GM18870 (cell line): ENCODE measurements at regions not wholly inside any gene's neighbourhood (a gene's known extent, or its start where the extent isn't known, plus 50 kb on each side); places are given as distances from the start of the nearest gene placed in this dataset.
A peak's percentile ranks its signal among the peaks of the same experiment; 100 is the strongest.

Source experiments
- ATAC-seq: cut with Tn5 transposase; IDR thresholded peaks from one replicate; pipeline ENCODE4 v1.9.1; 2021; ENCODE audit warnings: moderate library complexity; ENCODE audit not compliant: unreplicated experiment

DNA sequence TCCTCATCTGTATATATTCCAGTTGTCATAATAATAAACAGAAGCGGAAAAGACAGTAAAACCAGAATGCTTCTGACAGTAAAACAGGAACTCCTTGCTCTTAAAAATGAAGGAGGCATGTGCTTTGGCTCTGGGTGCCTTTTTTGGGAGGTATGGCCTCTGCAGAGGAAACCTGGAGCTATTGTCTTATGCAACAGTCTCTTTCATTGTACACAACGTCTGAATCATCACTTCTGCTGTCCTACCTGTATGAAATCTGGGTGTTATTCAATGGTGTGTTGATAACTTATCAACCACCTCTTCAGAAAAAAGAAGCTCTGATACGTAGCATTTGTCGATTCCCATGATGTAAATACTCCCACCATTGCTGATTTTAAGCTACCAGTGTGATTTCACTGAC is 64.8 kb downstream of the CDCA7 start:
- no peak for ATAC-seq

DNA sequence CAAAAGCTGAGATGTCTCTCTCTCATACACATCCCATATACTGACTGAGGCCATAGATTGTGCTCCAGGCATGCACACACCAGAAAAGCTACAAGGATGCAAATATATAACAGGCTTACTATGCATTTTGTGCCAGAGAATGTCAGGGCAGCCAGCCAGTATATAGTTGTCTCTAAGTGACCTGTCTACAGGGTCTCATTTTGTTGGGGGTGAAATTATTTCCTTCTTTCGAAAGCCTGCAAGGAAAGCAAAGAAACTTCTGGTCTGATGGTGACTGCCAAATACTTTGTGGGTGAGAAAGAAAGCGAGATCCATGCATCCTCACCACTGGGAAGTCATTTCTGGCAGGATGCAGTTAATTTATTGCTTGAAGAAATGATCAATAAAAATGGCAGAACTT is 70.2 kb downstream of the CDCA7 start:
- no peak for ATAC-seq

DNA sequence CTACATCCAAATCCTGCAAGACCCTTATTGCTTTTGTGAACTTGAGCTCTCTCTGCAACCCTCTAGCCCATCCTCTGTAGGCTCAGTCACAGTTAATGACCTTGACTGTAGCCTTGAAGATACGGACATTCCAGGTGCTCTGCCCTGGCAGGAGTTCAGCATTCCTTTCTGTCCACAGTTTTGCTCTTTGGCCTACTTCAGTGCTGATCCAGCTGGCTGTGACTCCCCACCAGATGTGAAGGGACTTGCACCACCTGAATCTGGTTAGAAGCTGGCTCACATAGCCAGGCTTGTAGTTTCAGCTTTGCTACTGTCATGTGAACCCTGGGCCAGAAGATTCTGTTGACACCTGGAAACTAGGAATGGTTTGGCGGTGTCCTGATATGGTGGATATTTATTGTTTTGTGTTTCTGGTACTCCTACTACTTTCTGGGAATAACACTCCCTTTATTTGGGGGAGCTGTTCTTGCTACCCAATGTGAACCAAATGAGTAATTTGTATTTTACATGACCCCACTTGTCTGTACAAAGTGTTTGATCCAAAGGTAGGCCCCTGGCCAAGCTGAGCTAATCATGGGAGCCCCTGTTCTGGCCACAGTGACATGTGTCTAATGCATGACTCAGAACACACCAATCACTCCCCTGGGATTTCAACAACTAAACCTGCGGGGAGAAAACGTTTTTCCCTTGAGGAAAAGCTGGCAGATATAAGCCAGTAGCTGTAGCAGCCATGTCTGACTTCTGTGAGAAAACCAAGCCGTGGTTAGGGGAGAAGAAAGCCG is 73.4 kb downstream of the CDCA7 start:
- no peak for ATAC-seq

GRCh38 chr2:173431191-173431590 is 76.5 kb downstream of the CDCA7 start:
- no peak for ATAC-seq

GRCh38 chr2:173432049-173432754 is 77.5 kb downstream of the CDCA7 start:
- no peak for ATAC-seq

- ATAC-seq: no peak
These were observed 80.3 kb downstream of the CDCA7 start for GRCh38 chr2:173434762-173435569.

GRCh38 chr2:173435574-173435973 is 80.9 kb downstream of the CDCA7 start:
- no peak for ATAC-seq

- no peak for ATAC-seq
These were observed 81.4 kb downstream of the CDCA7 start for GRCh38 chr2:173436088-173436487.

DNA sequence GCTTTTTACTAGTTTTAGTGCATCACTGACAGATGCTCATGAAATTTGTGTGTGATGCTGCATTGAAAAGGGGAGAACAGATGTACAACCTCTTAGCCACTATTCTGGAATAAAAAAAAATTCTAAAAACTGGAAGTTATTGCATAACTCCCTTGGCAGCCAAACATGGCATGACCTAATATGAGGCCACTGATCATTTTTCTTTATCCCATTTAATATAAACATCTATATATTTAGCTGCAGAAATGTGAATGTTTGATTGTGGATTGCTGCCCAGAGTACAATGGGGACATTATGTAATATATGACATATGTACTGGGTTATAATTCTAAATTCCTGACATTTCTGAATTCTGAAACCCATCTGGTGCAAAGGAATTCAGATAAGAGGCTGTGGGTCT is 86.5 kb downstream of the CDCA7 start:
- ATAC-seq: no peak

- no peak for ATAC-seq
These were observed 87.9 kb downstream of the CDCA7 start for GRCh38 chr2:173442542-173442941.

- ATAC-seq: no peak
These were observed 92.0 kb downstream of the CDCA7 start for GRCh38 chr2:173446722-173447121.

GRCh38 chr2:173448938-173449471 is 94.3 kb downstream of the CDCA7 start:
- ATAC-seq: peak; percentile 52

DNA sequence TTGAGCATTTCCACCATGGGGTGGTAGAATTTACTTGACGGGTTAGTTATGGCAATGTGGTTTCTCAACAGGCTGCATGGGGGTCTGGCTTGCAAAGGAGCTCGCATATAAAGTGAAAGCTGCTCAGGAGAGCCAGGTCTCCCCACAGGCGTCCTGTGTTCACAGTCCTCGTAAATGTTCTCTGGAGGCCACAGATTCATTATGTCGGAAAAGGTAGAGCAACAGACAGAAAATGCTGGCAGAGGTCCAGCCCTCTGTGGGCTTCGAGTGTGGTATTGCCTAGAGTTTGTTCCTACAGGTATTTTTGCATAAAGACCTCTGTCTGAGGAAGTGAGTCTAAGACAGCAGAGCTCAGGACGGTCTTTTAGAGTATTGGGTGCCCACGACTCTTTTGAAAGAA is 96.4 kb downstream of the CDCA7 start:
- ATAC-seq: no peak

DNA sequence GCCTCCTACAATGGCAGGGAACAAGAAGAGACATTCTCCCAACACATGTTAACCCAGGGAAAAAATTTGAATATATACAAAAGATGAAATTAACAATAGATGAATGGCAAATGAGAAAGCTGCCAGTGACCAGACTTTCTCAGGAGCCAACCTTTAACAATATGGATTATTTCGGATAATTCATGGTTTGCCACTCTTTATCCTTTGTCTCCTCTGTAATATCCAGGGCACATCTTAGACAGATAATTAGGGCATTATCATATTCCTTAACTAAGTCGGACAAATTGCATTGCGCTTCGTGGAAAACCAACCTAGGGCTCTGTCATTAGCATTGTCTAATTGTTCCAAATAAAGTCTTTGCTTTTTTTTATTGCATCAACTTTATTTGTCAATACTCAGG is 97.3 kb downstream of the CDCA7 start:
- no peak for ATAC-seq

DNA sequence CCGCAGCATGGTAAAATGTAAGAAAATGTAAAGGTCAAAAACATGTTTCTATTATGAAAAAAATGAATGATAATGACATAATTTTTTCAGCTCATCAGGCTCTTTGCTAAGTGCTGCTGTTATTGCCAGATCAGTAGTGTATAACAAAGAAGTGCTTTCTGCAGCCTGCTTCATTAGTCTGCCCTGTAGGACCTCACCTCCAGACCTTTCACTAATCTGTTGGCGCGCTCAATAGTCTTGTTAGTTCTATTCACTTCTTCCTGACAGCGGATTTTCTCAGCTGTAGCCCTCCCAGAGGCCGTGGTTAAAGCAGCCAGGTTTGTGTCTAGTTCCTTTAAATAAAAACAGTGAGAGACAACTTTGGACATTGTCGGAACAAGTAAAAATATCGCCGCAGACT is 97.7 kb downstream of the CDCA7 start:
- no peak for ATAC-seq

DNA sequence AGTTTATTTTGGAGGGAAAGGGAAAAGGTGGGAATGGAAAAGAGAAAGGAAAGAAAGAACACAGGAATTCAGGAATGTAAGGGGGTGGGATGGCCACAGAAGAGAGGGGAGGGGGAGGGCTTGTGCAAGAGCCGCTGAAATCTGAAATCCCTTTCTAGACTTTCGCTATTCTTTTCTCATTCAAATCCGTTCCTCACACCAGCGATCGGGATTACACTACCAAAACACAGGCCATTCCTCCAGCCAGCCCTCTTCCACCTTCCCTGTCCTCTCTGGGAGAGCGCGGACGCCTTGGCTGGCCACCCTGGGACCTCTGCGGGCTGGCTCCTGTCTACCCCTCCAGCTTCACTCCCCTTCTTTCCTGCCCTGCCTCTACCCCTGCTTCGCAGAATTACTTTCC is 102.3 kb downstream of the CDCA7 start:
- no peak for ATAC-seq

DNA sequence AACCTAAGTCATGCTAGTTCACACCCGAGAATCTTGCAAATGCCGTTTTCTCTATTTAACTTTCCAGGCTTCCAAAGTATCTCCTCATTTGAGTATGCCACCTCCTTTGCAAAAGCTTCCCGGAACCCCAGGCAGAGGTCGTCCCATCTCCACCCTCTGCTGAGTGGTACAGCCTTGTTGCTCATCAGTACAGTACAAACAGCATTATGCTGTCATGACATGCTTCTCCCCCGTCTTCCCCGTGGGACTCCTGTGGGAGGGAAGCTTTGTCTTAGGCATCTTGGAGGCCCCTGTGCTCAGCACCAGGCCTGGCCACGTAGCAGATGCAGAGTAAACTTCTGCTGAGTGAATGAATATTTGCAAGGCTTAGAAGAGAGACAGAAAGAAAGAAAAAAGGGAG is 102.7 kb downstream of the CDCA7 start:
- ATAC-seq: no peak

DNA sequence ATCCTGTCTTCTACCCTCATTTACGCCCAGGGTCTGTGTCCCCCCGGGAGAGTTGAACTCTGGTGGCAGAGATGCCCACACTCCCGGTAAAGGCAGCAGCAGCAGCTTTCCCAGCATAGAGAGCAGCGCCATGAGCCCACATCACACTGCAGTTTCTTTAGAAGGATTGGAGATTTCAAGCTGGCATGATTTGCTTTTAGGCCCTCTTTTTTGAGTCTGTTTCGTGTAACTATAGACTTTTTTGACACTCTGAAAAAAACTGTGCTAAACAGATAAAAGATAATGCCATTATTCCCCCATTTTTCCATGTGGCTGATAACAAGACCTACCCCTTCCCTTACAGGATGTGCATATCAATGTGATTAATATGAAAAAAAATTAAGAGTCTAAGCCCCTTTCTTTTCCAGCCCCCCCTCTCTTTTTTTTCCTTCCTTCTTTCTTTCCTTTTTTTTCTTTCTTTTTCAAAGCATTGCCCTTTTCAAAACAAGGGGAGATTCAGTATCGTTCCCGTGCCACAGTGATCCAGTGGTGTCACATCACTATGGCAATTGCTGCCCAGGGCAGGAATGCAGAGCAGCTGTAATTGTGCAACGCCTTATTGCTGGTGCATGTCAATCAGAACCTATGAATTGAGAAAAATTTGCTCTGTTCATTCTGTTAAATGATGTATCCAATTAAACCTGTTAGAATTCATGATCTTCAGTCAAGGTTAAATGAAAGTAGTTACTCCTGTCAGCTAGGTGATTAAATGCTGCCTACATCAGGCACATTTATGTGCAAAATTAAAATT is 104.5 kb downstream of the CDCA7 start:
- ATAC-seq: no peak

- ATAC-seq: no peak
These were observed 108.5 kb downstream of the CDCA7 start for GRCh38 chr2:173462892-173463840.

- no peak for ATAC-seq
These were observed 109.2 kb downstream of the CDCA7 start for GRCh38 chr2:173463846-173464245.
